ENCODE measurements at regions not wholly inside any gene's neighbourhood (a gene's known extent, or its start where the extent isn't known, plus 50 kb on each side); places are given as distances from the start of the nearest gene placed in this dataset.

- ChIA-PET POLR2A (no interaction called here), CTCF (no interaction called here)
- H3K36me3 Mint-ChIP-seq = no peaks in the 10 kb centered on the region
- no peak overlapping the region for H3K4me3 Mint-ChIP-seq
- no peaks in the 10 kb centered on the region for H3K4me1 Mint-ChIP-seq
- TF ChIP-seq OVOL2 (CRISPR knock-in tag; IDR thresholded peaks at IDR 0.05; ENCODE audit: borderline replicate concordance) (no peak), NR1H2 (CRISPR knock-in tag; IDR thresholded peaks at IDR 0.05) (no peak), ZNF219 (CRISPR knock-in tag; IDR thresholded peaks at IDR 0.05; ENCODE audit: borderline replicate concordance) (no peak), E2F4 (CRISPR knock-in tag; IDR thresholded peaks at IDR 0.05; ENCODE audit: borderline replicate concordance, low read depth) (no peak), NFE2L1 (CRISPR knock-in tag; IDR thresholded peaks at IDR 0.05) (no peak), SP1 (CRISPR knock-in tag; conservative IDR thresholded peaks at IDR 0.05) (no peak), TCF7 (CRISPR knock-in tag; IDR thresholded peaks at IDR 0.05; ENCODE audit: low read depth) (no peak), ZNF138 (CRISPR knock-in tag; conservative IDR thresholded peaks at IDR 0.05) (no peak), ESRRA (CRISPR knock-in tag; IDR thresholded peaks at IDR 0.05; ENCODE audit: borderline replicate concordance) (no peak), ATF2 (CRISPR knock-in tag; IDR thresholded peaks at IDR 0.05; ENCODE audit: borderline replicate concordance, low read depth) (no peak), ZNF263 (CRISPR knock-in tag; IDR thresholded peaks at IDR 0.05; ENCODE audit: low read depth) (no peak), ATF3 (CRISPR knock-in tag; conservative IDR thresholded peaks at IDR 0.05) (no peak), AFF4 (CRISPR knock-in tag; IDR thresholded peaks at IDR 0.05; ENCODE audit: borderline replicate concordance) (no peak), ZNF425 (CRISPR knock-in tag; conservative IDR thresholded peaks at IDR 0.05) (no peak)
- TF ChIP-seq, protein P1, sequence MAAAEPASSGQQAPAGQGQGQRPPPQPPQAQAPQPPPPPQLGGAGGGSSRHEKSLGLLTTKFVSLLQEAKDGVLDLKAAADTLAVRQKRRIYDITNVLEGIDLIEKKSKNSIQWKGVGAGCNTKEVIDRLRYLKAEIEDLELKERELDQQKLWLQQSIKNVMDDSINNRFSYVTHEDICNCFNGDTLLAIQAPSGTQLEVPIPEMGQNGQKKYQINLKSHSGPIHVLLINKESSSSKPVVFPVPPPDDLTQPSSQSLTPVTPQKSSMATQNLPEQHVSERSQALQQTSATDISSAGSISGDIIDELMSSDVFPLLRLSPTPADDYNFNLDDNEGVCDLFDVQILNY (CRISPR knock-in tag; IDR thresholded peaks at IDR 0.05) = no peak
- TF ChIP-seq, protein P2, sequence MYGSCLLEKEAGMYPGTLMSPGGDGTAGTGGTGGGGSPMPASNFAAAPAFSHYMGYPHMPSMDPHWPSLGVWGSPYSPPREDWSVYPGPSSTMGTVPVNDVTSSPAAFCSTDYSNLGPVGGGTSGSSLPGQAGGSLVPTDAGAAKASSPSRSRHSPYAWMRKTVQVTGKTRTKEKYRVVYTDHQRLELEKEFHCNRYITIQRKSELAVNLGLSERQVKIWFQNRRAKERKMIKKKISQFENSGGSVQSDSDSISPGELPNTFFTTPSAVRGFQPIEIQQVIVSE (CRISPR knock-in tag; IDR thresholded peaks at IDR 0.05; ENCODE audit: borderline replicate concordance) = no peak
- TF ChIP-seq, protein P3, sequence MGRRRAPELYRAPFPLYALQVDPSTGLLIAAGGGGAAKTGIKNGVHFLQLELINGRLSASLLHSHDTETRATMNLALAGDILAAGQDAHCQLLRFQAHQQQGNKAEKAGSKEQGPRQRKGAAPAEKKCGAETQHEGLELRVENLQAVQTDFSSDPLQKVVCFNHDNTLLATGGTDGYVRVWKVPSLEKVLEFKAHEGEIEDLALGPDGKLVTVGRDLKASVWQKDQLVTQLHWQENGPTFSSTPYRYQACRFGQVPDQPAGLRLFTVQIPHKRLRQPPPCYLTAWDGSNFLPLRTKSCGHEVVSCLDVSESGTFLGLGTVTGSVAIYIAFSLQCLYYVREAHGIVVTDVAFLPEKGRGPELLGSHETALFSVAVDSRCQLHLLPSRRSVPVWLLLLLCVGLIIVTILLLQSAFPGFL (CRISPR knock-in tag; IDR thresholded peaks at IDR 0.05; ENCODE audit: borderline replicate concordance) = no peak
- no peaks in the 10 kb centered on the region for H3K27me3 Mint-ChIP-seq (ENCODE audit: low read depth)
- no peaks in the 10 kb centered on the region for H3K9me3 Mint-ChIP-seq
- H3K27ac Mint-ChIP-seq = no peak overlapping the region
- ATAC-seq (no peak), DNase-seq (ENCODE audit: low spot score) (no peak)
Observed at GRCh38 chr13:86313421-86313820, 514.2 kb upstream of the SLITRK6 start.

Measured in WTC11 (cell line).